GM23338 (cell line): ENCODE measurements at regions not wholly inside any gene's neighbourhood (a gene's known extent, or its start where the extent isn't known, plus 50 kb on each side); places are given as distances from the start of the nearest gene placed in this dataset.

Experiments used
- ATAC-seq: fragments of 200-7000 bp; cut with Tn5 transposase; 3 replicates; pipeline ENCODE4 v1.9.1; 2020
- DNase-seq: peaks from one replicate; pipeline ENCODE4 v3.0.0-alpha.2; 2015; ENCODE audit warnings: low spot score
- H2AFZ ChIP-seq: fragments of 200-600 bp; sonication (generic); 2 replicates; pipeline ENCODE4 v1.8.0; 2016; ENCODE audit warnings: antibody characterized with exemption, mild to moderate bottlenecking, moderate library complexity
- H3F3A ChIP-seq: fragments of 200-600 bp; sonication (generic); replicated peaks from 2 replicates; pipeline ENCODE4 v1.8.0; 2017; ENCODE audit warnings: antibody characterized with exemption, mixed run types, low read depth
- H3K27ac ChIP-seq: fragments of 200-600 bp; sonication (generic); 2 replicates; pipeline ENCODE4 v1.6.1; 2016; ENCODE audit warnings: low read depth
- H3K27me3 ChIP-seq: fragments of 200-600 bp; sonication (generic); 2 replicates; pipeline ENCODE4 v1.8.0; 2016; ENCODE audit warnings: mild to moderate bottlenecking, mixed run types, moderate library complexity; ENCODE audit not compliant: insufficient read depth
- H3K36me3 ChIP-seq: fragments of 200-600 bp; sonication (generic); 2 replicates; pipeline ENCODE4 v1.8.0; 2016; ENCODE audit warnings: mild to moderate bottlenecking; ENCODE audit not compliant: insufficient read depth
- H3K4me1 ChIP-seq: fragments of 200-600 bp; sonication (generic); 2 replicates; pipeline ENCODE4 v1.8.0; 2016; ENCODE audit warnings: mild to moderate bottlenecking, moderate library complexity; ENCODE audit not compliant: insufficient read depth
- H3K4me2 ChIP-seq: fragments of 200-600 bp; sonication (generic); 2 replicates; pipeline ENCODE4 v1.7.1; 2017; ENCODE audit warnings: mixed run types
- H3K4me3 ChIP-seq: fragments of 200-600 bp; sonication (generic); 2 replicates; pipeline ENCODE4 v1.6.1; 2016; ENCODE audit warnings: mixed run types
- H3K79me2 ChIP-seq: fragments of 200-600 bp; sonication (generic); replicated peaks from 2 replicates; pipeline ENCODE4 v1.8.0; 2017; ENCODE audit warnings: mild to moderate bottlenecking; ENCODE audit not compliant: insufficient read depth
- H3K9me2 ChIP-seq: fragments of 200-600 bp; sonication (generic); 2 replicates; pipeline ENCODE4 v1.8.0; 2017; ENCODE audit not compliant: insufficient read depth
- H4K20me1 ChIP-seq: fragments of 200-600 bp; sonication (generic); replicated peaks from 2 replicates; pipeline ENCODE4 v1.8.0; 2017; ENCODE audit warnings: mild to moderate bottlenecking; ENCODE audit not compliant: insufficient read depth
- H3K27ac Mint-ChIP-seq: 2 replicates; pipeline ENCODE4 v1.8.0; 2020; ENCODE audit warnings: inconsistent platforms, mild to moderate bottlenecking, moderate library complexity, mixed read lengths
- H3K27me3 Mint-ChIP-seq: 3 replicates; pipeline ENCODE4 v1.8.0; 2022; ENCODE audit warnings: low read depth, mild to moderate bottlenecking, moderate library complexity, mixed read lengths, inconsistent platforms; ENCODE audit not compliant: insufficient read depth, poor library complexity
- H3K36me3 Mint-ChIP-seq: 3 replicates; pipeline ENCODE4 v1.8.0; 2021; ENCODE audit warnings: low read depth, mild to moderate bottlenecking, inconsistent platforms, moderate library complexity, mixed read lengths
- H3K4me1 Mint-ChIP-seq: 3 replicates; pipeline ENCODE4 v1.8.0; 2020; ENCODE audit warnings: mild to moderate bottlenecking, inconsistent platforms, mixed read lengths
- H3K4me3 Mint-ChIP-seq: 3 replicates; pipeline ENCODE4 v1.8.0; 2021; ENCODE audit warnings: moderate library complexity, mild to moderate bottlenecking, inconsistent platforms, mixed read lengths
- H3K9me3 Mint-ChIP-seq: 3 replicates; pipeline ENCODE4 v1.8.0; 2020; ENCODE audit warnings: moderate library complexity, mild to moderate bottlenecking, inconsistent platforms, mixed read lengths
- CREB1 ChIP-seq: fragments of 250-450 bp; sonication (Bioruptor Pico); IDR thresholded peaks from 2 replicates; pipeline ENCODE4 v1.5.0; 2020; ENCODE audit warnings: low read depth, mild to moderate bottlenecking, moderate library complexity
- EZH2 ChIP-seq: fragments of 200-600 bp; sonication (generic); IDR thresholded peaks from one replicate; pipeline ENCODE4 v1.8.0; 2017; ENCODE audit warnings: antibody characterized with exemption, mild to moderate bottlenecking, low read depth; ENCODE audit not compliant: unreplicated experiment
- EZH2phosphoT487 ChIP-seq: fragments of 200-600 bp; sonication (generic); IDR thresholded peaks from one replicate; pipeline ENCODE4 v1.8.1; 2018; ENCODE audit warnings: antibody characterized with exemption; ENCODE audit not compliant: unreplicated experiment
- JUNB ChIP-seq: IDR thresholded peaks from one replicate; pipeline ENCODE4 v1.6.1; 2016; ENCODE audit warnings: antibody characterized with exemption; ENCODE audit not compliant: unreplicated experiment
- NANOG ChIP-seq: IDR thresholded peaks from 2 replicates; pipeline ENCODE4 v1.6.1; 2016; ENCODE audit warnings: antibody characterized with exemption, borderline replicate concordance
- POLR2AphosphoS5 ChIP-seq: IDR thresholded peaks from 2 replicates; pipeline ENCODE4 v1.6.1; 2016; ENCODE audit warnings: antibody characterized with exemption, low read depth
- STAT1 ChIP-seq: IDR thresholded peaks from one replicate; pipeline ENCODE4 v1.6.1; 2016; ENCODE audit warnings: antibody characterized with exemption; ENCODE audit not compliant: unreplicated experiment
- ZNF114 ChIP-seq: fragments of 250-450 bp; sonication (Bioruptor Pico); IDR thresholded peaks from 2 replicates; pipeline ENCODE4 v1.5.0; 2020; ENCODE audit warnings: mild to moderate bottlenecking, moderate library complexity
- TF ChIP-seq, protein P1 (sequence below): IDR thresholded peaks from 2 replicates; pipeline ENCODE4 v1.6.1; 2016; ENCODE audit warnings: antibody characterized with exemption
- TF ChIP-seq, protein P2 (sequence below): IDR thresholded peaks from one replicate; pipeline ENCODE4 v1.6.1; 2018; ENCODE audit warnings: antibody characterized with exemption; ENCODE audit not compliant: unreplicated experiment
- TF ChIP-seq, protein P3 (sequence below), 2 experiments: fragments of 200-600 bp in 1 of 2; sonication (generic) in 1 of 2; conservative IDR thresholded peaks; 2 replicates each; pipeline versions ENCODE4 v1.5.1 to v1.6.1; 2016 to 2017; ENCODE audit warnings: antibody characterized with exemption in 2 of 2, low read depth in 2 of 2, mild to moderate bottlenecking in 2 of 2, moderate library complexity in 1 of 2

DNA sequence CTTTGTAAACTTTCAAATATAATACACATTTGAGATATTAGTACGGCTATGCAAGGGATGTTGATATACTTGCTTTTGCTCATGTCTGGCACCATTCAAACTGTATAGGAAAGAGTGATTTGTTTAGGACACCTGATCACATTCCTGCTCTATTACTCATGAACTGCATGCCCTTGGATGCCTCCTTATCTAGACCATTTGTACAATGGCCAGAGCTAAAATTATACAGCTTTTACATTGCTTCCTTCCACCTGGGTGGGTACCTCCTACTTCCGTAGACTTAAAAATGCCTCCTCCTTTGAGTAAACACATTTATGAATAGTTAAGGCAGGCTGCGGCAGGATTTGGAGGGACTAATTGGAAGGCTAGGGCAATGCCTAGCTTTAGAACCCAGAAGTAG, 85.4 kb upstream of the PBX1 start:
- peaks cover 1% of the 10 kb centered on the region for H3K27me3 Mint-ChIP-seq
- ATAC-seq, result no peak

More for the DNA sequence above, 85.4 kb upstream of the PBX1 start:
- H3K4me3 ChIP-seq, result no peak overlapping the region
- H3F3A ChIP-seq, result no peaks in the 10 kb centered on the region
- H3K4me2 ChIP-seq, result no peak overlapping the region
- no peak for DNase-seq
- H2AFZ ChIP-seq, result no peak overlapping the region
- TF ChIP-seq, protein P1, sequence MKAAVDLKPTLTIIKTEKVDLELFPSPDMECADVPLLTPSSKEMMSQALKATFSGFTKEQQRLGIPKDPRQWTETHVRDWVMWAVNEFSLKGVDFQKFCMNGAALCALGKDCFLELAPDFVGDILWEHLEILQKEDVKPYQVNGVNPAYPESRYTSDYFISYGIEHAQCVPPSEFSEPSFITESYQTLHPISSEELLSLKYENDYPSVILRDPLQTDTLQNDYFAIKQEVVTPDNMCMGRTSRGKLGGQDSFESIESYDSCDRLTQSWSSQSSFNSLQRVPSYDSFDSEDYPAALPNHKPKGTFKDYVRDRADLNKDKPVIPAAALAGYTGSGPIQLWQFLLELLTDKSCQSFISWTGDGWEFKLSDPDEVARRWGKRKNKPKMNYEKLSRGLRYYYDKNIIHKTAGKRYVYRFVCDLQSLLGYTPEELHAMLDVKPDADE, result no peak
- no peak for TF ChIP-seq EZH2phosphoT487
- TF ChIP-seq, protein P2, sequence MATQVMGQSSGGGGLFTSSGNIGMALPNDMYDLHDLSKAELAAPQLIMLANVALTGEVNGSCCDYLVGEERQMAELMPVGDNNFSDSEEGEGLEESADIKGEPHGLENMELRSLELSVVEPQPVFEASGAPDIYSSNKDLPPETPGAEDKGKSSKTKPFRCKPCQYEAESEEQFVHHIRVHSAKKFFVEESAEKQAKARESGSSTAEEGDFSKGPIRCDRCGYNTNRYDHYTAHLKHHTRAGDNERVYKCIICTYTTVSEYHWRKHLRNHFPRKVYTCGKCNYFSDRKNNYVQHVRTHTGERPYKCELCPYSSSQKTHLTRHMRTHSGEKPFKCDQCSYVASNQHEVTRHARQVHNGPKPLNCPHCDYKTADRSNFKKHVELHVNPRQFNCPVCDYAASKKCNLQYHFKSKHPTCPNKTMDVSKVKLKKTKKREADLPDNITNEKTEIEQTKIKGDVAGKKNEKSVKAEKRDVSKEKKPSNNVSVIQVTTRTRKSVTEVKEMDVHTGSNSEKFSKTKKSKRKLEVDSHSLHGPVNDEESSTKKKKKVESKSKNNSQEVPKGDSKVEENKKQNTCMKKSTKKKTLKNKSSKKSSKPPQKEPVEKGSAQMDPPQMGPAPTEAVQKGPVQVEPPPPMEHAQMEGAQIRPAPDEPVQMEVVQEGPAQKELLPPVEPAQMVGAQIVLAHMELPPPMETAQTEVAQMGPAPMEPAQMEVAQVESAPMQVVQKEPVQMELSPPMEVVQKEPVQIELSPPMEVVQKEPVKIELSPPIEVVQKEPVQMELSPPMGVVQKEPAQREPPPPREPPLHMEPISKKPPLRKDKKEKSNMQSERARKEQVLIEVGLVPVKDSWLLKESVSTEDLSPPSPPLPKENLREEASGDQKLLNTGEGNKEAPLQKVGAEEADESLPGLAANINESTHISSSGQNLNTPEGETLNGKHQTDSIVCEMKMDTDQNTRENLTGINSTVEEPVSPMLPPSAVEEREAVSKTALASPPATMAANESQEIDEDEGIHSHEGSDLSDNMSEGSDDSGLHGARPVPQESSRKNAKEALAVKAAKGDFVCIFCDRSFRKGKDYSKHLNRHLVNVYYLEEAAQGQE, result no peak
- TF ChIP-seq NANOG, result no peak
- TF ChIP-seq, protein P3, sequence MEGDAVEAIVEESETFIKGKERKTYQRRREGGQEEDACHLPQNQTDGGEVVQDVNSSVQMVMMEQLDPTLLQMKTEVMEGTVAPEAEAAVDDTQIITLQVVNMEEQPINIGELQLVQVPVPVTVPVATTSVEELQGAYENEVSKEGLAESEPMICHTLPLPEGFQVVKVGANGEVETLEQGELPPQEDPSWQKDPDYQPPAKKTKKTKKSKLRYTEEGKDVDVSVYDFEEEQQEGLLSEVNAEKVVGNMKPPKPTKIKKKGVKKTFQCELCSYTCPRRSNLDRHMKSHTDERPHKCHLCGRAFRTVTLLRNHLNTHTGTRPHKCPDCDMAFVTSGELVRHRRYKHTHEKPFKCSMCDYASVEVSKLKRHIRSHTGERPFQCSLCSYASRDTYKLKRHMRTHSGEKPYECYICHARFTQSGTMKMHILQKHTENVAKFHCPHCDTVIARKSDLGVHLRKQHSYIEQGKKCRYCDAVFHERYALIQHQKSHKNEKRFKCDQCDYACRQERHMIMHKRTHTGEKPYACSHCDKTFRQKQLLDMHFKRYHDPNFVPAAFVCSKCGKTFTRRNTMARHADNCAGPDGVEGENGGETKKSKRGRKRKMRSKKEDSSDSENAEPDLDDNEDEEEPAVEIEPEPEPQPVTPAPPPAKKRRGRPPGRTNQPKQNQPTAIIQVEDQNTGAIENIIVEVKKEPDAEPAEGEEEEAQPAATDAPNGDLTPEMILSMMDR (conservative IDR thresholded peaks at IDR 0.05; ENCODE audit: low read depth in 2 of 2), result no peak
- TF ChIP-seq CREB1 (CRISPR knock-in tag), result no peak
- no peak for TF ChIP-seq EZH2
- TF ChIP-seq ZNF114, result no peak
- no peak for TF ChIP-seq POLR2AphosphoS5
- no peak for TF ChIP-seq JUNB
- no peak for TF ChIP-seq STAT1
- H3K4me3 Mint-ChIP-seq, result no peak overlapping the region
- H3K27ac ChIP-seq, result no peak overlapping the region
- no peaks in the 10 kb centered on the region for H4K20me1 ChIP-seq
- H3K9me3 Mint-ChIP-seq, result peaks cover 7% of the 10 kb centered on the region; the same call in 1 of the 3 replicates
- H3K79me2 ChIP-seq, result no peaks in the 10 kb centered on the region
- no peak overlapping the region for H3K27ac Mint-ChIP-seq
- peaks cover 13% of the 10 kb centered on the region for H3K4me1 Mint-ChIP-seq
- H3K9me2 ChIP-seq, result peaks cover 15% of the 10 kb centered on the region
- no peaks in the 10 kb centered on the region for H3K36me3 Mint-ChIP-seq
- H3K27me3 ChIP-seq, result no peaks in the 10 kb centered on the region
- H3K36me3 ChIP-seq, result no peaks in the 10 kb centered on the region
- peaks cover 9% of the 10 kb centered on the region for H3K4me1 ChIP-seq
